MCF 10A (cell line): ENCODE measurements at regions not wholly inside any gene's neighbourhood (a gene's known extent, or its start where the extent isn't known, plus 50 kb on each side); places are given as distances from the start of the nearest gene placed in this dataset.

Experiments
- BruUV-seq: library from RNA; stranded (reverse); fragments of 400-500 nt; replicated peaks from 2 replicates; lab custom pipeline; 2021; lab: Mats Ljungman, UMichigan
- CTCF ChIA-PET: fragments of 300-600 bp; sonication (Branson Sonifier 250); formaldehyde crosslinking; extraction: SDS; loops from one replicate; lab custom pipeline; 2021; ENCODE audit warnings: antibody characterized with exemption, inconsistent platforms; lab: Yijun Ruan, JAX
- POLR2A ChIA-PET: fragments of 300-600, 350-650 bp; sonication (Branson Sonifier 250); formaldehyde crosslinking; extraction: SDS; loops from one replicate; lab custom pipeline; 2020; ENCODE audit warnings: antibody characterized with exemption, inconsistent platforms; lab: Yijun Ruan, JAX
- DNase-seq: peaks from one replicate; pipeline ENCODE4 v3.0.0-alpha.2; 2018; ENCODE audit not compliant: unreplicated experiment
- H3K27ac Mint-ChIP-seq: one replicate; pipeline ENCODE4 v1.8.0; 2022; ENCODE audit warnings: mild to moderate bottlenecking, low read depth, mixed read lengths; ENCODE audit not compliant: unreplicated experiment
- H3K27me3 Mint-ChIP-seq: one replicate; pipeline ENCODE4 v1.8.0; 2022; ENCODE audit warnings: mixed read lengths; ENCODE audit not compliant: insufficient read depth, unreplicated experiment
- H3K36me3 Mint-ChIP-seq: one replicate; pipeline ENCODE4 v1.8.0; 2022; ENCODE audit warnings: mild to moderate bottlenecking, moderate library complexity, mixed read lengths; ENCODE audit not compliant: insufficient read depth, unreplicated experiment
- H3K4me1 Mint-ChIP-seq: one replicate; pipeline ENCODE4 v1.8.0; 2022; ENCODE audit warnings: mixed read lengths; ENCODE audit not compliant: insufficient read depth, unreplicated experiment
- H3K4me3 Mint-ChIP-seq: one replicate; pipeline ENCODE4 v1.8.0; 2022; ENCODE audit warnings: mild to moderate bottlenecking, moderate library complexity, mixed read lengths; ENCODE audit not compliant: unreplicated experiment
- H3K9me3 Mint-ChIP-seq: one replicate; pipeline ENCODE4 v1.8.0; 2022; ENCODE audit warnings: mixed read lengths; ENCODE audit not compliant: unreplicated experiment
- CTCF ChIP-seq: fragments of 200-600 bp; IDR thresholded peaks from one replicate; pipeline ENCODE4 v1.8.0; 2022; ENCODE audit warnings: antibody characterized with exemption, mild to moderate bottlenecking; ENCODE audit not compliant: unreplicated experiment
- intact Hi-C: fragments of 100-400 bp; cut with micrococcal nuclease; formaldehyde crosslinking; loops from 2 replicates; pipeline ENCODE4 v1.14.1; 2022

GRCh38 chr12:100044266-100044665 lies 59.5 kb upstream of the ANKS1B start:
- no peak for DNase-seq
- intact Hi-C loops = loop anchor here (5.0 kb wide), 1 partner anchor 232 kb away; no protein-coding TSS in a partner anchor
- Mint-ChIP-seq H3K27me3 (no peaks in the 10 kb centered on the region), H3K4me3 (no peak overlapping the region), H3K27ac (no peak overlapping the region), H3K36me3 (peaks cover 45% of the 10 kb centered on the region), H3K9me3 (no peaks in the 10 kb centered on the region), H3K4me1 (peaks cover 12% of the 10 kb centered on the region)
- CTCF ChIA-PET = interaction anchor here (0.7 to 1.2 kb wide), 3 partner anchors 9 to 246 kb away, joined by 3 read pairs; no protein-coding TSS in a partner anchor
- no peak for TF ChIP-seq CTCF
- no TSS peak for BruUV-seq
- POLR2A ChIA-PET = interaction anchor here (1.2 kb wide), 1 partner anchor 10 kb away, joined by 3 read pairs; no protein-coding TSS in a partner anchor

- H3K36me3 Mint-ChIP-seq = peaks cover 44% of the 10 kb centered on the region
- intact Hi-C loops = loop anchor here (5.0 kb wide), 1 partner anchor 231 kb away; no protein-coding TSS in a partner anchor
- DNase-seq = peak; percentile 16
- ChIA-PET POLR2A (interaction anchor here (0.5 to 1.2 kb wide), 2 partner anchors 11 to 193 kb away, joined by 3 to 5 read pairs; no protein-coding TSS in a partner anchor), CTCF (interaction anchor here (0.7 to 1.2 kb wide), 6 partner anchors 9 to 278 kb away, joined by 3 to 4 read pairs (median 3); no protein-coding TSS in a partner anchor)
- H3K27me3 Mint-ChIP-seq = no peaks in the 10 kb centered on the region
- no peak for TF ChIP-seq CTCF
- no TSS peak for BruUV-seq
- no peak overlapping the region for H3K4me3 Mint-ChIP-seq
- no peaks in the 10 kb centered on the region for H3K9me3 Mint-ChIP-seq
- peaks cover 12% of the 10 kb centered on the region for H3K4me1 Mint-ChIP-seq
- no peak overlapping the region for H3K27ac Mint-ChIP-seq
Observed at GRCh38 chr12:100043631-100044030, 58.9 kb upstream of the ANKS1B start.
